AG10803 (cell line): ENCODE measurements at regions not wholly inside any gene's neighbourhood (a gene's known extent, or its start where the extent isn't known, plus 50 kb on each side); places are given as distances from the start of the nearest gene placed in this dataset.

ENCODE experiments used
- DNase-seq: peaks from one replicate; pipeline ENCODE4 v3.0.0; 2010; ENCODE audit warnings: low read depth
- H3K4me3 ChIP-seq: 2 replicates; pipeline ENCODE4 v1.5.1; 2011; ENCODE audit warnings: mild to moderate bottlenecking, low read length, control low read depth
- CTCF ChIP-seq: conservative IDR thresholded peaks from 2 replicates; pipeline ENCODE4 v1.5.1; 2011; ENCODE audit warnings: mild to moderate bottlenecking, low read length, control low read depth, inconsistent platforms

GRCh38 chr10:106506526-106507283 is 657.8 kb downstream of the SORCS1 start:
- H3K4me3 ChIP-seq = no peak overlapping the region
- no peak for TF ChIP-seq CTCF
- DNase-seq = no peak

- DNase-seq = peak; percentile 88
- H3K4me3 ChIP-seq = no peak overlapping the region
- no peak for TF ChIP-seq CTCF
Observed at GRCh38 chr10:106504536-106504935, 660.0 kb downstream of the SORCS1 start.

GRCh38 chr10:106502641-106503040 is 661.9 kb downstream of the SORCS1 start:
- H3K4me3 ChIP-seq = no peak overlapping the region
- no peak for TF ChIP-seq CTCF
- peak; percentile 33 for DNase-seq

GRCh38 chr10:106500925-106501525 is 663.5 kb downstream of the SORCS1 start:
- no peak for DNase-seq
- H3K4me3 ChIP-seq = no peak overlapping the region
- no peak for TF ChIP-seq CTCF

GRCh38 chr10:106500041-106500924 is 664.2 kb downstream of the SORCS1 start:
- TF ChIP-seq CTCF = no peak
- no peak overlapping the region for H3K4me3 ChIP-seq
- no peak for DNase-seq

GRCh38 chr10:106499448-106499847 is 665.1 kb downstream of the SORCS1 start:
- H3K4me3 ChIP-seq = no peak overlapping the region
- DNase-seq = no peak
- TF ChIP-seq CTCF = no peak
